Fibroblast of lung (primary cell): ENCODE measurements at regions not wholly inside any gene's neighbourhood (a gene's known extent, or its start where the extent isn't known, plus 50 kb on each side); places are given as distances from the start of the nearest gene placed in this dataset.
A peak's percentile ranks its signal among the peaks of the same experiment; 100 is the strongest.

Source experiments
- DNase-seq, 2 donors: peaks; one replicate each; pipeline versions ENCODE4 v3.0.0 to v3.0.0-alpha.2; 2010; ENCODE audit warnings: low read depth in 2 of 2
- H2AFZ ChIP-seq: 2 replicates; pipeline ENCODE4 v1.5.1; 2012; ENCODE audit warnings: low read length, control low read depth, inconsistent platforms
- H3K27ac ChIP-seq: 2 replicates; pipeline ENCODE4 v1.5.1; 2011; ENCODE audit warnings: low read length, control low read depth; ENCODE audit not compliant: insufficient read depth
- H3K27me3 ChIP-seq: 2 replicates; pipeline ENCODE4 v1.5.1; 2011; ENCODE audit warnings: mild to moderate bottlenecking, low read length; ENCODE audit not compliant: control insufficient read depth, insufficient read depth
- H3K36me3 ChIP-seq: 2 replicates; pipeline ENCODE4 v1.5.1; 2011; ENCODE audit warnings: low read length; ENCODE audit not compliant: control insufficient read depth, insufficient read depth
- H3K4me1 ChIP-seq: 2 replicates; pipeline ENCODE4 v1.5.1; 2011; ENCODE audit warnings: low read length; ENCODE audit not compliant: control insufficient read depth, insufficient read depth; ENCODE audit errors: extremely low read depth
- H3K4me2 ChIP-seq: 2 replicates; pipeline ENCODE4 v1.5.1; 2011; ENCODE audit warnings: low read length, control low read depth; ENCODE audit not compliant: insufficient read depth; ENCODE audit errors: extremely low read depth
- H3K4me3 ChIP-seq, 4 experiments: fragments of 200-600 bp in 1 of 4; sonication (generic) in 1 of 4; replicated peaks in 1 of 4; 2 replicates each; pipeline ENCODE4 v1.5.1; 2011 to 2016; ENCODE audit warnings: low read length in 4 of 4, low read depth in 3 of 4, mild to moderate bottlenecking in 3 of 4, control low read depth in 2 of 4, inconsistent platforms in 1 of 4, mixed read lengths in 1 of 4; ENCODE audit not compliant: insufficient read depth in 1 of 4; ENCODE audit errors: control extremely low read depth in 1 of 4
- H3K79me2 ChIP-seq: 2 replicates; pipeline ENCODE4 v1.5.1; 2012; ENCODE audit warnings: mild to moderate bottlenecking, low read length, inconsistent platforms; ENCODE audit not compliant: control insufficient read depth, insufficient read depth
- H3K9ac ChIP-seq: 2 replicates; pipeline ENCODE4 v1.5.1; 2011; ENCODE audit warnings: mild to moderate bottlenecking, low read length, control low read depth; ENCODE audit not compliant: insufficient read depth
- H3K9me3 ChIP-seq: 2 replicates; pipeline ENCODE4 v1.5.1; 2012; ENCODE audit warnings: low read depth, low read length; ENCODE audit not compliant: control insufficient read depth, insufficient read depth
- H4K20me1 ChIP-seq: 2 replicates; pipeline ENCODE4 v1.5.1; 2011; ENCODE audit warnings: low read length; ENCODE audit not compliant: control insufficient read depth, insufficient read depth; ENCODE audit errors: extremely low read depth
- CTCF ChIP-seq, 2 donors: IDR thresholded peaks in 1 of 2; conservative IDR thresholded peaks in 1 of 2; 1 replicate in 1 of 2; 2 replicates in 1 of 2; pipeline ENCODE4 v1.5.1; 2011 to 2012; ENCODE audit warnings: low read length in 2 of 2, control low read depth in 1 of 2, inconsistent platforms in 1 of 2, low read depth in 1 of 2, mild to moderate bottlenecking in 1 of 2
- EZH2 ChIP-seq: IDR thresholded peaks from 2 replicates; pipeline ENCODE4 v1.5.1; 2012; ENCODE audit warnings: low read length, control low read depth, mild to moderate bottlenecking; ENCODE audit errors: missing control alignments

GRCh38 chr10:10482613-10483012 lies 535.1 kb upstream of the CELF2 start:
- no peak overlapping the region for H3K27ac ChIP-seq
- TF ChIP-seq EZH2: no peak
- TF ChIP-seq CTCF (conservative IDR thresholded peaks at IDR 0.05 in 1 of 2, IDR thresholded peaks at IDR 0.05 in 1 of 2; ENCODE audit: low read depth in 1 of 2, low read length in 2 of 2): no peak
- no peak overlapping the region for H3K4me2 ChIP-seq
- no peak for DNase-seq
- no peak overlapping the region for H3K9ac ChIP-seq
- H3K4me1 ChIP-seq: no peaks in the 10 kb centered on the region
- no peak overlapping the region for H3K4me3 ChIP-seq
- no peaks in the 10 kb centered on the region for H4K20me1 ChIP-seq
- no peaks in the 10 kb centered on the region for H3K36me3 ChIP-seq
- H3K79me2 ChIP-seq: no peaks in the 10 kb centered on the region
- H2AFZ ChIP-seq: no peak overlapping the region
- no peaks in the 10 kb centered on the region for H3K27me3 ChIP-seq
- no peaks in the 10 kb centered on the region for H3K9me3 ChIP-seq

DNA sequence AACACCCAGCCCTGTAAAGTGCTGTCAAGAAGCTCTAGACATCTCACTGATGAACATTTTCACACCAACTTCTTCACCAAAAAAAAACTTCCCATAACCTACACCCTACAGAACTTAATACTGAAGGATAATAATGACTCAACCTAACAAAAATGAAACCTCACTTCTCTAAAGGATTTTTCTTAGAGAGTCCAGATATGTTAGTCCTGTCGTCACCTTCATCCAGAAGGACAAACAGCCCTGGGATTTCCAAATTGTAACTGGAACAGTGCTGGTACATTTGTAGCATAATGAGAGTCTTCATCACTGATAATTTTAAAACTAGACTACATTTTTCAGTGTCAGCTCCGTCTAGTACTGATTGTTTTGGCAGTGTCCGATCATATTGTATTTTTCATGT lies 528.6 kb upstream of the CELF2 start:
- peak overlapping the region; percentile 9 for H3K4me2 ChIP-seq
- no peaks in the 10 kb centered on the region for H3K36me3 ChIP-seq
- DNase-seq: no peak
- H3K4me1 ChIP-seq: peaks cover 2% of the 10 kb centered on the region
- no peaks in the 10 kb centered on the region for H3K9me3 ChIP-seq
- no peak overlapping the region for H3K4me3 ChIP-seq
- H3K27ac ChIP-seq: no peak overlapping the region
- H3K27me3 ChIP-seq: no peaks in the 10 kb centered on the region
- H3K79me2 ChIP-seq: no peaks in the 10 kb centered on the region
- H4K20me1 ChIP-seq: no peaks in the 10 kb centered on the region
- no peak for TF ChIP-seq EZH2
- TF ChIP-seq CTCF (conservative IDR thresholded peaks at IDR 0.05 in 1 of 2, IDR thresholded peaks at IDR 0.05 in 1 of 2; ENCODE audit: low read depth in 1 of 2, low read length in 2 of 2): no peak
- no peak overlapping the region for H3K9ac ChIP-seq
- H2AFZ ChIP-seq: no peak overlapping the region

DNA sequence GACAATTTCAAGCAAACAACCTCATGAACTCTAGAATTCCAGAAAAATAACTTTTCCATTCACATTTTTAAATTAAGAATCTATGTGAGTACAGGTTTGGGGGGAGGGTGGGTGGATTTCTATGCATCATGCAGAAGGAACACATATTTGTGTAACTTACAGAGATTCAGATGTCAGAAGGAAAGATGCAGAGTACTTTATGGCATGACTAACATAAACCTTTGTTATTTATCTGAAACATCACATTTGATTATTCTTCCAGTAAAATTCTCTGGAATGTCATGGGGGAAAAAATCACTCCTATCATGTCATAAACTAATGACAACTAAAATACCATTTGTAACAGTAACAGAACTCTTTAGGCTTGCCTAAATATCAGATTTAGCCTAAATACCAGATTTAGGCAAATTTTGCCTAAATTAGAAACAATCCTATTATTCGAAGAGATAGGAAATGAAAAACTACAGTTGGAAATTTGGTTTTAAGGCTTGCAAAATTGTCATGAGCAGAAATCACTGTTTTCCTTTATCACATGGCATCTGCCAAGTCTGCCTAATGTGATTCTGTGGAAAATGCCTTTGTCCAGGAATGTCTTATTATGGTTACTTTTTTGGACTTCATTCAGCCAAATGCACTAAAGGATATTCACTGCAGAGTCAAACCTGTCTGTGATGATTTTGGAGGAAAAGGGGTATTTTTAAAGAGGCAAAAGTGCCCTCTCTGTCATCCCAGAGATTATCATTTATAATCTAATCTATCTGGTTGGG lies 527.7 kb upstream of the CELF2 start:
- peak in 1 of 2 donors; percentile 37 for DNase-seq
- Histone ChIP-seq H4K20me1 (no peaks in the 10 kb centered on the region), H2AFZ (no peak overlapping the region), H3K36me3 (no peaks in the 10 kb centered on the region), H3K27me3 (no peaks in the 10 kb centered on the region), H3K79me2 (no peaks in the 10 kb centered on the region), H3K27ac (no peak overlapping the region), H3K9ac (no peak overlapping the region), H3K9me3 (no peaks in the 10 kb centered on the region), H3K4me3 (no peak overlapping the region), H3K4me2 (no peak overlapping the region), H3K4me1 (peaks cover 2% of the 10 kb centered on the region)
- no peak for TF ChIP-seq EZH2
- no peak for TF ChIP-seq CTCF (conservative IDR thresholded peaks at IDR 0.05 in 1 of 2, IDR thresholded peaks at IDR 0.05 in 1 of 2; ENCODE audit: low read depth in 1 of 2, low read length in 2 of 2)
